Activated CD4-positive, alpha-beta memory T cell treated with anti-CD3 and anti-CD28 coated beads for 36 hours (primary cell): ENCODE measurements at regions not wholly inside any gene's neighbourhood (a gene's known extent, or its start where the extent isn't known, plus 50 kb on each side); places are given as distances from the start of the nearest gene placed in this dataset.

ENCODE experiments used
- CTCF ChIA-PET: fragments of 350-600 bp; sonication (Branson Sonifier 250); formaldehyde crosslinking; loops from one replicate; lab custom pipeline; 2021; ENCODE audit warnings: antibody characterized with exemption, inconsistent platforms; lab: Charles Lee
- POLR2A ChIA-PET: fragments of 350-600 bp; sonication (Branson Sonifier 250); formaldehyde crosslinking; loops from one replicate; lab custom pipeline; 2021; ENCODE audit warnings: antibody characterized with exemption; lab: Charles Lee
- DNase-seq: peaks from one replicate; pipeline ENCODE4 v3.0.0-alpha.2; 2020
- H3K27ac Mint-ChIP-seq: one replicate; pipeline ENCODE4 v1.8.0; 2021; ENCODE audit warnings: mixed read lengths
- H3K27me3 Mint-ChIP-seq: one replicate; pipeline ENCODE4 v1.8.0; 2021; ENCODE audit warnings: mixed read lengths
- H3K36me3 Mint-ChIP-seq: one replicate; pipeline ENCODE4 v1.8.0; 2021; ENCODE audit warnings: mixed read lengths
- H3K4me1 Mint-ChIP-seq: one replicate; pipeline ENCODE4 v1.8.0; 2021; ENCODE audit warnings: low read depth, mixed read lengths
- H3K4me3 Mint-ChIP-seq: one replicate; pipeline ENCODE4 v1.8.0; 2021; ENCODE audit warnings: mild to moderate bottlenecking, mixed read lengths
- H3K9me3 Mint-ChIP-seq: one replicate; pipeline ENCODE4 v1.8.0; 2021; ENCODE audit warnings: mixed read lengths
- intact Hi-C: fragments of 100-400 bp; cut with micrococcal nuclease; formaldehyde crosslinking; loops from one replicate; pipeline ENCODE4 v1.15.1; 2023

GRCh38 chr4:65096630-65097029 is 573.7 kb downstream of the EPHA5 start:
- H3K4me1 Mint-ChIP-seq = no peaks in the 10 kb centered on the region
- H3K27ac Mint-ChIP-seq = no peak overlapping the region
- ChIA-PET CTCF (no interaction called here), POLR2A (no interaction called here)
- no peak for DNase-seq
- peaks cover 7% of the 10 kb centered on the region for H3K9me3 Mint-ChIP-seq
- no peak overlapping the region for H3K4me3 Mint-ChIP-seq
- no peaks in the 10 kb centered on the region for H3K27me3 Mint-ChIP-seq
- H3K36me3 Mint-ChIP-seq = no peaks in the 10 kb centered on the region
- intact Hi-C loops = no loop called here

- H3K27ac Mint-ChIP-seq = no peak overlapping the region
- POLR2A ChIA-PET = no interaction called here
- no peaks in the 10 kb centered on the region for H3K36me3 Mint-ChIP-seq
- intact Hi-C loops = no loop called here
- no peak for DNase-seq
- CTCF ChIA-PET = no interaction called here
- no peaks in the 10 kb centered on the region for H3K4me1 Mint-ChIP-seq
- no peaks in the 10 kb centered on the region for H3K27me3 Mint-ChIP-seq
- peaks cover 12% of the 10 kb centered on the region for H3K9me3 Mint-ChIP-seq
- H3K4me3 Mint-ChIP-seq = no peak overlapping the region
Observed at GRCh38 chr4:65089666-65090065, 580.6 kb downstream of the EPHA5 start.

- no peaks in the 10 kb centered on the region for H3K27me3 Mint-ChIP-seq
- intact Hi-C loops = no loop called here
- CTCF ChIA-PET = no interaction called here
- H3K9me3 Mint-ChIP-seq = peaks cover 11% of the 10 kb centered on the region
- POLR2A ChIA-PET = no interaction called here
- H3K4me1 Mint-ChIP-seq = no peaks in the 10 kb centered on the region
- DNase-seq = no peak
- no peak overlapping the region for H3K4me3 Mint-ChIP-seq
- H3K36me3 Mint-ChIP-seq = no peaks in the 10 kb centered on the region
- no peak overlapping the region for H3K27ac Mint-ChIP-seq
Observed at GRCh38 chr4:65083076-65083475, 587.2 kb downstream of the EPHA5 start.

- CTCF ChIA-PET = interaction anchor here (1.0 kb wide), 1 partner anchor 21 kb away, joined by 3 read pairs; no protein-coding TSS in a partner anchor
- POLR2A ChIA-PET = no interaction called here
- Mint-ChIP-seq H3K27me3 (no peaks in the 10 kb centered on the region), H3K4me3 (no peak overlapping the region), H3K9me3 (peaks cover 3% of the 10 kb centered on the region), H3K27ac (no peak overlapping the region), H3K4me1 (no peaks in the 10 kb centered on the region), H3K36me3 (no peaks in the 10 kb centered on the region)
- intact Hi-C loops = no loop called here
- no peak for DNase-seq
Observed at GRCh38 chr4:65071564-65071963, 598.7 kb downstream of the EPHA5 start.

GRCh38 chr4:65069177-65069576 is 601.1 kb downstream of the EPHA5 start:
- ChIA-PET CTCF (no interaction called here), POLR2A (no interaction called here)
- H3K36me3 Mint-ChIP-seq = no peaks in the 10 kb centered on the region
- intact Hi-C loops = no loop called here
- H3K27ac Mint-ChIP-seq = no peak overlapping the region
- no peaks in the 10 kb centered on the region for H3K27me3 Mint-ChIP-seq
- peaks cover 3% of the 10 kb centered on the region for H3K9me3 Mint-ChIP-seq
- no peak overlapping the region for H3K4me3 Mint-ChIP-seq
- H3K4me1 Mint-ChIP-seq = no peaks in the 10 kb centered on the region
- no peak for DNase-seq

- no peaks in the 10 kb centered on the region for H3K4me1 Mint-ChIP-seq
- POLR2A ChIA-PET = no interaction called here
- H3K27me3 Mint-ChIP-seq = no peaks in the 10 kb centered on the region
- intact Hi-C loops = no loop called here
- H3K4me3 Mint-ChIP-seq = no peak overlapping the region
- H3K9me3 Mint-ChIP-seq = peaks cover 6% of the 10 kb centered on the region
- CTCF ChIA-PET = no interaction called here
- no peak for DNase-seq
- no peak overlapping the region for H3K27ac Mint-ChIP-seq
- no peaks in the 10 kb centered on the region for H3K36me3 Mint-ChIP-seq
Observed at GRCh38 chr4:65066106-65066505, 604.2 kb downstream of the EPHA5 start.

- DNase-seq = no peak
- intact Hi-C loops = no loop called here
- Mint-ChIP-seq H3K4me3 (no peak overlapping the region), H3K27me3 (no peaks in the 10 kb centered on the region), H3K9me3 (peaks cover 5% of the 10 kb centered on the region), H3K4me1 (no peaks in the 10 kb centered on the region), H3K36me3 (no peaks in the 10 kb centered on the region), H3K27ac (no peak overlapping the region)
- CTCF ChIA-PET = no interaction called here
- POLR2A ChIA-PET = no interaction called here
Observed at GRCh38 chr4:65063601-65064000, 606.7 kb downstream of the EPHA5 start.

- intact Hi-C loops = no loop called here
- no peak for DNase-seq
- peaks cover 6% of the 10 kb centered on the region for H3K9me3 Mint-ChIP-seq
- CTCF ChIA-PET = interaction anchor here (0.9 kb wide), 1 partner anchor 20 kb away, joined by 3 read pairs; no protein-coding TSS in a partner anchor
- no peak overlapping the region for H3K27ac Mint-ChIP-seq
- no peaks in the 10 kb centered on the region for H3K36me3 Mint-ChIP-seq
- no peaks in the 10 kb centered on the region for H3K27me3 Mint-ChIP-seq
- POLR2A ChIA-PET = no interaction called here
- H3K4me1 Mint-ChIP-seq = no peaks in the 10 kb centered on the region
- H3K4me3 Mint-ChIP-seq = no peak overlapping the region
Observed at GRCh38 chr4:65050786-65051185, 619.5 kb downstream of the EPHA5 start.

GRCh38 chr4:65046192-65047133 is 623.8 kb downstream of the EPHA5 start:
- H3K9me3 Mint-ChIP-seq = peaks cover 7% of the 10 kb centered on the region
- intact Hi-C loops = no loop called here
- H3K27ac Mint-ChIP-seq = no peak overlapping the region
- H3K36me3 Mint-ChIP-seq = no peaks in the 10 kb centered on the region
- H3K4me1 Mint-ChIP-seq = no peaks in the 10 kb centered on the region
- POLR2A ChIA-PET = no interaction called here
- CTCF ChIA-PET = no interaction called here
- no peaks in the 10 kb centered on the region for H3K27me3 Mint-ChIP-seq
- no peak overlapping the region for H3K4me3 Mint-ChIP-seq
- no peak for DNase-seq

- CTCF ChIA-PET = no interaction called here
- Mint-ChIP-seq H3K9me3 (peaks cover 4% of the 10 kb centered on the region), H3K27ac (no peak overlapping the region), H3K36me3 (no peaks in the 10 kb centered on the region), H3K27me3 (no peaks in the 10 kb centered on the region), H3K4me1 (no peaks in the 10 kb centered on the region), H3K4me3 (no peak overlapping the region)
- POLR2A ChIA-PET = no interaction called here
- DNase-seq = no peak
- intact Hi-C loops = no loop called here
Observed at GRCh38 chr4:65033899-65034298, 624.6 kb upstream of the TECRL start.

GRCh38 chr4:65028592-65028991 is 619.3 kb upstream of the TECRL start:
- no peak for DNase-seq
- intact Hi-C loops = no loop called here
- Mint-ChIP-seq H3K9me3 (peaks cover 12% of the 10 kb centered on the region), H3K4me1 (no peaks in the 10 kb centered on the region), H3K27ac (no peak overlapping the region), H3K4me3 (no peak overlapping the region), H3K27me3 (no peaks in the 10 kb centered on the region), H3K36me3 (no peaks in the 10 kb centered on the region)
- POLR2A ChIA-PET = no interaction called here
- CTCF ChIA-PET = no interaction called here

- intact Hi-C loops = no loop called here
- Mint-ChIP-seq H3K36me3 (no peaks in the 10 kb centered on the region), H3K4me1 (no peaks in the 10 kb centered on the region), H3K4me3 (no peak overlapping the region), H3K27me3 (no peaks in the 10 kb centered on the region), H3K27ac (no peak overlapping the region), H3K9me3 (peaks cover 12% of the 10 kb centered on the region)
- ChIA-PET POLR2A (no interaction called here), CTCF (no interaction called here)
- DNase-seq = no peak
Observed at GRCh38 chr4:65023883-65024670, 614.8 kb upstream of the TECRL start.
